ENCODE measurements at regions not wholly inside any gene's neighbourhood (a gene's known extent, or its start where the extent isn't known, plus 50 kb on each side); places are given as distances from the start of the nearest gene placed in this dataset.

DNA sequence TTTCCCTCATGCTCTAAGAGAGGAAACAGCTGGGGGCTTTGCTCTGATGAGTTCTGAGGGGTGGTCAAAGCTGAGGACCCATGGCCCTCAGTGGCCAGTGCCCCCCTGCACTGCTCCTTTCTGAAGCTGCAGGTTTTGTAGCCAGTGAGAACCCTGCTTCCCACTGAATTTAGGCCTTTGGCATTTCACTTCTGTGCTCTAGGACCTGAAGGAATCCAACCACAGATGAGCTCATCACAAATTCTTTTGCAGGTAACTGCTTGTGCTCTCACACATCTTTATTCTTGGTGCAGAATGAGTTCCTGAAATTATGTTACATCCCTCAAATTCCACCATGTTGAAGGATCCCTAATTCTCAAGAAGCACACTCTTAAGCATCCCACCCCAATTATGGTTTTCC is 248.7 kb upstream of the IRF2BP2 start:
- TF ChIP-seq POLR2A (IDR thresholded peaks at IDR 0.05): no peak
- TF ChIP-seq, protein P1, sequence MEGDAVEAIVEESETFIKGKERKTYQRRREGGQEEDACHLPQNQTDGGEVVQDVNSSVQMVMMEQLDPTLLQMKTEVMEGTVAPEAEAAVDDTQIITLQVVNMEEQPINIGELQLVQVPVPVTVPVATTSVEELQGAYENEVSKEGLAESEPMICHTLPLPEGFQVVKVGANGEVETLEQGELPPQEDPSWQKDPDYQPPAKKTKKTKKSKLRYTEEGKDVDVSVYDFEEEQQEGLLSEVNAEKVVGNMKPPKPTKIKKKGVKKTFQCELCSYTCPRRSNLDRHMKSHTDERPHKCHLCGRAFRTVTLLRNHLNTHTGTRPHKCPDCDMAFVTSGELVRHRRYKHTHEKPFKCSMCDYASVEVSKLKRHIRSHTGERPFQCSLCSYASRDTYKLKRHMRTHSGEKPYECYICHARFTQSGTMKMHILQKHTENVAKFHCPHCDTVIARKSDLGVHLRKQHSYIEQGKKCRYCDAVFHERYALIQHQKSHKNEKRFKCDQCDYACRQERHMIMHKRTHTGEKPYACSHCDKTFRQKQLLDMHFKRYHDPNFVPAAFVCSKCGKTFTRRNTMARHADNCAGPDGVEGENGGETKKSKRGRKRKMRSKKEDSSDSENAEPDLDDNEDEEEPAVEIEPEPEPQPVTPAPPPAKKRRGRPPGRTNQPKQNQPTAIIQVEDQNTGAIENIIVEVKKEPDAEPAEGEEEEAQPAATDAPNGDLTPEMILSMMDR (IDR thresholded peaks at IDR 0.05): no peak
